Calu3 (cell line): ENCODE measurements at regions not wholly inside any gene's neighbourhood (a gene's known extent, or its start where the extent isn't known, plus 50 kb on each side); places are given as distances from the start of the nearest gene placed in this dataset.

Source experiments
- BruUV-seq: library from RNA; stranded (reverse); fragments of 400-500 nt; replicated peaks from 2 replicates; lab custom pipeline; 2021; lab: Mats Ljungman, UMichigan
- CTCF ChIA-PET: fragments of 300-600 bp; sonication (Branson Sonifier 250); formaldehyde crosslinking; loops from one replicate; lab custom pipeline; 2022; ENCODE audit warnings: antibody characterized with exemption; lab: Charles Lee
- DNase-seq: peaks from one replicate; pipeline ENCODE4 v3.0.0; 2022
- H3K27ac Mint-ChIP-seq: one replicate; pipeline ENCODE4 v1.8.0; 2022; ENCODE audit warnings: mixed read lengths; ENCODE audit not compliant: unreplicated experiment
- H3K27me3 Mint-ChIP-seq: one replicate; pipeline ENCODE4 v1.8.0; 2022; ENCODE audit warnings: mixed read lengths; ENCODE audit not compliant: unreplicated experiment
- H3K36me3 Mint-ChIP-seq: one replicate; pipeline ENCODE4 v1.8.0; 2022; ENCODE audit warnings: mild to moderate bottlenecking, moderate library complexity, mixed read lengths; ENCODE audit not compliant: insufficient read depth, unreplicated experiment
- H3K4me1 Mint-ChIP-seq: one replicate; pipeline ENCODE4 v1.8.0; 2022; ENCODE audit warnings: mild to moderate bottlenecking, low read depth, mixed read lengths; ENCODE audit not compliant: unreplicated experiment
- H3K4me3 Mint-ChIP-seq: one replicate; pipeline ENCODE4 v1.8.0; 2022; ENCODE audit warnings: mild to moderate bottlenecking, low read depth, moderate library complexity, mixed read lengths; ENCODE audit not compliant: unreplicated experiment
- H3K9me3 Mint-ChIP-seq: one replicate; pipeline ENCODE4 v1.8.0; 2022; ENCODE audit warnings: low read depth, mixed read lengths; ENCODE audit not compliant: unreplicated experiment
- CTCF ChIP-seq: fragments of 200-600 bp; IDR thresholded peaks from one replicate; pipeline ENCODE4 v1.8.0; 2022; ENCODE audit warnings: antibody characterized with exemption; ENCODE audit not compliant: unreplicated experiment
- intact Hi-C: fragments of 100-400 bp; cut with micrococcal nuclease; formaldehyde crosslinking; loops from one replicate; pipeline ENCODE4 v1.10.0; 2022; ENCODE audit not compliant: unreplicated experiment

- Mint-ChIP-seq H3K36me3 (no peaks in the 10 kb centered on the region), H3K27ac (no peak overlapping the region), H3K4me1 (no peaks in the 10 kb centered on the region), H3K9me3 (no peaks in the 10 kb centered on the region), H3K4me3 (no peak overlapping the region), H3K27me3 (no peaks in the 10 kb centered on the region)
- no peak for DNase-seq
- no peak for TF ChIP-seq CTCF
- no TSS peak for BruUV-seq
- CTCF ChIA-PET, result no interaction called here
- intact Hi-C loops, result no loop called here
Observed at GRCh38 chr13:50572129-50572528, 271.4 kb downstream of the DLEU7 start.

DNA sequence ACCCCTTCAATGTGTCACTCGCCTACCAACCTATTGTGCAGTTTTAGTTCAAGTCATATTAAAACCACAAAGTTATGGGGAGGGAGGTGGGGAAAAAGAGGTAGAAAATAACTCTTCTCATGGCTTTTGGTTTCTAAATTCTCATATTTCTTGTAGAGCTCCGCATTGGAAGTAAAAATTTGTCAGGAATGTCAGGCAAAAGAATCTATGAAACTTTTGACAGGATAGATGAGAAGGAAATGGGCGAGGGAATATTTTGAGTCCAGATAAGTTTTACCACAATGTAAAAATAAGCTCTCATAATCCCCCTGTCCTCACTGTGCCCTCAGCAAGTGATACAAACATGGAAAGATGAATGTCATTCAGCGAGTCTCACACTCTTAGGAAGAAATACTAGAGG is 270.4 kb downstream of the DLEU7 start:
- Mint-ChIP-seq H3K36me3 (no peaks in the 10 kb centered on the region), H3K27ac (no peak overlapping the region), H3K9me3 (no peaks in the 10 kb centered on the region), H3K27me3 (no peaks in the 10 kb centered on the region), H3K4me3 (no peak overlapping the region), H3K4me1 (no peaks in the 10 kb centered on the region)
- no peak for TF ChIP-seq CTCF
- no peak for DNase-seq
- intact Hi-C loops, result no loop called here
- CTCF ChIA-PET, result no interaction called here
- BruUV-seq, result no TSS peak

DNA sequence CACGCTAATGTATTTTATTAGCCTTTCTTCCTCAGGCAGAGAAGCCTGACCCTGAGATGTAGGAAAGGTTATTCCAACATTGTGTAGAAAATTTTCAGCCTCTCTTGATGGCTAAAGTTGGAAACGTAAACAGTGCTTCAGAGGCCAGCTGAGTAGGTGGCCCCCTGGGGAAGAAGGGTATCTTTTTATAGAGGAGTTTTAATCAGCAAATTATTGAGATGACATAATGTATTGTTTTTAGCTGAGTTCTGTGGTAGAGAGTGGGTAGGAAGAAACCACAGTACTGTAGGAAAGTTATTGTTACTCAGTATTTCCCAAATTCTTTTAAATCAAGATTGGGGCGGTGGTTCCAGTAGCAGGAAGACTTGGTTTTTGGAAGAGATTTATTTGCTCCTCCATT is 268.8 kb downstream of the DLEU7 start:
- intact Hi-C loops, result no loop called here
- H3K4me3 Mint-ChIP-seq, result no peak overlapping the region
- H3K36me3 Mint-ChIP-seq, result no peaks in the 10 kb centered on the region
- no peaks in the 10 kb centered on the region for H3K4me1 Mint-ChIP-seq
- no peak for TF ChIP-seq CTCF
- H3K27me3 Mint-ChIP-seq, result no peaks in the 10 kb centered on the region
- CTCF ChIA-PET, result no interaction called here
- no peak overlapping the region for H3K27ac Mint-ChIP-seq
- no peak for DNase-seq
- no TSS peak for BruUV-seq
- no peaks in the 10 kb centered on the region for H3K9me3 Mint-ChIP-seq

GRCh38 chr13:50575138-50575537 is 268.4 kb downstream of the DLEU7 start:
- no peaks in the 10 kb centered on the region for H3K27me3 Mint-ChIP-seq
- H3K9me3 Mint-ChIP-seq, result no peaks in the 10 kb centered on the region
- no peaks in the 10 kb centered on the region for H3K36me3 Mint-ChIP-seq
- CTCF ChIA-PET, result no interaction called here
- DNase-seq, result no peak
- H3K4me3 Mint-ChIP-seq, result no peak overlapping the region
- intact Hi-C loops, result no loop called here
- BruUV-seq, result no TSS peak
- no peak overlapping the region for H3K27ac Mint-ChIP-seq
- no peaks in the 10 kb centered on the region for H3K4me1 Mint-ChIP-seq
- no peak for TF ChIP-seq CTCF
